GM12872 (cell line): ENCODE measurements at regions not wholly inside any gene's neighbourhood (a gene's known extent, or its start where the extent isn't known, plus 50 kb on each side); places are given as distances from the start of the nearest gene placed in this dataset.
A peak's percentile ranks its signal among the peaks of the same experiment; 100 is the strongest.

Experiments used
- CTCF ChIP-seq: IDR thresholded peaks from 3 replicates; pipeline ENCODE4 v1.5.1; 2011; ENCODE audit warnings: low read depth, mild to moderate bottlenecking, low read length, moderate library complexity; ENCODE audit not compliant: insufficient read depth

- no peak for TF ChIP-seq CTCF
These were observed 104.7 kb downstream of the LSM5 start for GRCh38 chr7:32385316-32385956.

- peak; percentile 30; the same call in 2 of the 3 replicates for TF ChIP-seq CTCF
These were observed 109.1 kb downstream of the LSM5 start for GRCh38 chr7:32381024-32381601.

GRCh38 chr7:32379510-32380112 lies 110.6 kb downstream of the LSM5 start:
- TF ChIP-seq CTCF: no peak

- TF ChIP-seq CTCF: no peak
These were observed 111.2 kb downstream of the LSM5 start for GRCh38 chr7:32378988-32379387.

GRCh38 chr7:32364581-32364980 lies 125.6 kb downstream of the LSM5 start:
- TF ChIP-seq CTCF: no peak

GRCh38 chr7:32360127-32360526 lies 130.1 kb downstream of the LSM5 start:
- no peak for TF ChIP-seq CTCF

- 0 out of 3 replicates have a peak, but pooled peaks have one; percentile 9 for TF ChIP-seq CTCF
These were observed 132.5 kb downstream of the LSM5 start for GRCh38 chr7:32357535-32358277.
